HG02623 (cell line): ENCODE measurements at regions not wholly inside any gene's neighbourhood (a gene's known extent, or its start where the extent isn't known, plus 50 kb on each side); places are given as distances from the start of the nearest gene placed in this dataset.
A peak's percentile ranks its signal among the peaks of the same experiment; 100 is the strongest.
"Not testable (repeated sequence)": the region's sequence is repeated elsewhere in the genome, so short reads cannot be mapped to it uniquely, and the experiment has no call there.

Source experiments
- ATAC-seq: cut with Tn5 transposase; IDR thresholded peaks from one replicate; pipeline ENCODE4 v1.9.1; 2021; ENCODE audit warnings: moderate library complexity; ENCODE audit not compliant: unreplicated experiment

DNA sequence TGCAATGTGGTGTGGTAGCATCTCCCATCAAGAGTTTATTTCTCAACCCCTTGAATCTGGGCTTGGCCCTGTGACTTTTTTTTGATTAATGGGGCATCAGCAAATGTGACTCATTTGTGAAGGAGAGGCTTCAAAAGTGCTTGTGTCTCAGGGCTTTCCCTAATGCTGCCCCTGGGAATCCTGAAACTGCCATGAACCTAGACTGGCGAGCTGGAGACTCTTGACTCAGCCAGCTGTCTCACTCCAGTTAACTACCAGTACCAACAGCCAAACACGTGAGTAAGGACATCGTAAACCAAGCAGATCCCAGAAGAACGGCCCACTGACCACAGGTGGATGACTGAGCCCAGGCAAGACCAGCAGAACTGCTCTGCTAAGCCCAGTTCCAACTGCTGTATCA is 72.8 kb upstream of the ADTRP start:
- no peak for ATAC-seq

DNA sequence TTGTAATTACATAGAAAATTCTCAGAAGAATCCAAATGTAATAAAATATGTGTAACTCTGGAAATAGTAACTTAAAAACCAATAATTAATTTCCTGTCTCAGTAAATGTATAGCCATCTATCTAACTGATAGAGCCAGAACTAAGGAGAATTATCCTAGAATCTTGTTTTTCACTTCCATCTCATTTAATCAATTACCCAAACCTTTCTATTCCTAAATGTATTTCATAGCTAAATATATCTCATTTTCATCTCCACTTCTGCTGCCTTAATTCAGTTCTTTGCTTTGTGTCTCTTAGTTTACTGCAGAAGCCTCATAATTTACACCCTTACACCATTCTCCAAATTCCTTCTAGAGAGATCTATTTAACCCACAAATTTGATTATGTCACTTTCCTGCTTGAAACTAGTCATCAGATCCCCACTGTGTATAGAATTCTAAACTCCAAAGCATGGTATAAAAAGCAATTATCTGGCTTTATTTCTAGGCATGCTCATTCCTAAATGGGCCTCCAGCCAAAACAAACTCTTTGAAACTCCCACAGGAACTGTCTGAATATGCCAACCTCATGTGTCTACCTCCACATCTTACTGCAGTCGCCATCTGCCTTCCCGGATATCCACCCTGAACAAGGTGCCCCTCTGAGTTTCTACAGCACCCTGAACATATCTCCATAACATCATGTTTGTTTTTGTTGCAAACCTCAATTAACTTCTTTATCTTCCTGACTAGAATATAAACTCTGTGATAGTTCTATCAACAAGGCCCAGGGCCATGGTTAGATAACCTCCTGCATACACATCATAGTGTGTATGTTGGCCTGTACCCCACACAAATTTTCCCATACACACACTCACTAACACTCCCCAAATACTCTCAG is 70.5 kb upstream of the ADTRP start:
- ATAC-seq: no peak

DNA sequence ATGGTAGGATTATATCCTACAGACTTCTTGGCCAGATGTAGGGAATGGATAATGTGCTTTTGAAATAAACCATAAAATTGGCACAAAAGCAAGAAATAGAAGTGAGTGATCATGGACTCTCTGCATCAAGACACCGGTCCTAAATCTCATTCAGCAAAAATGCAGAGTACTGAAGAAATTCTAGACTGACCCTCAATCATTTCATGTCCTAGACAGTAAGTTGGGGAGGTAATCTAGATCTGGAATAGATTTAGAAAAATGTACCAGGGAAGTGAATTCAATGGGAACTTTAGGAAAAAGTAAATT is 69.7 kb upstream of the ADTRP start:
- ATAC-seq: no peak

- no peak for ATAC-seq
Observed at GRCh38 chr6:11847515-11848345, 69.1 kb upstream of the ADTRP start.

DNA sequence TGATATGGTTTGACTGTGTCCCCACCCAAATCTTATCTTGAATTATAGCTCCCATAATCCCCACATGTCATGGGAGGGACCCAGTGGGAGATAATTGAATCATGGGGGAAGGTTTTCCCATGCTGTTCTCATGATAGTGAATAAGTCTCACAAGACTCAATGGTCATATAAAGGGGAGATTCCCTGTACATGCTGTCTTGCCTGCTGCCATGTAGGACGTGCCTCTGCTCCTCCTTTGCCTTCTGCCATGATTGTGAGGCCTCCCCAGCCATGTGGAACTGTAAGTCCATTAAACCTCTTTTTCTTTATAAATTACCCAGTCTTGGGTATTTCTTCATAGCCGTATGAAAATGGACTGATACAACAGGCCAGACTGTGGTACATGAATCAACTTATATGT is 68.5 kb upstream of the ADTRP start:
- not testable (repeated sequence) for ATAC-seq

GRCh38 chr6:11845664-11846577 is 67.3 kb upstream of the ADTRP start:
- ATAC-seq: no peak

GRCh38 chr6:11842795-11843194 is 64.2 kb upstream of the ADTRP start:
- ATAC-seq: not testable (repeated sequence)

- no peak for ATAC-seq
Observed at GRCh38 chr6:11835065-11835464, 56.5 kb upstream of the ADTRP start.

DNA sequence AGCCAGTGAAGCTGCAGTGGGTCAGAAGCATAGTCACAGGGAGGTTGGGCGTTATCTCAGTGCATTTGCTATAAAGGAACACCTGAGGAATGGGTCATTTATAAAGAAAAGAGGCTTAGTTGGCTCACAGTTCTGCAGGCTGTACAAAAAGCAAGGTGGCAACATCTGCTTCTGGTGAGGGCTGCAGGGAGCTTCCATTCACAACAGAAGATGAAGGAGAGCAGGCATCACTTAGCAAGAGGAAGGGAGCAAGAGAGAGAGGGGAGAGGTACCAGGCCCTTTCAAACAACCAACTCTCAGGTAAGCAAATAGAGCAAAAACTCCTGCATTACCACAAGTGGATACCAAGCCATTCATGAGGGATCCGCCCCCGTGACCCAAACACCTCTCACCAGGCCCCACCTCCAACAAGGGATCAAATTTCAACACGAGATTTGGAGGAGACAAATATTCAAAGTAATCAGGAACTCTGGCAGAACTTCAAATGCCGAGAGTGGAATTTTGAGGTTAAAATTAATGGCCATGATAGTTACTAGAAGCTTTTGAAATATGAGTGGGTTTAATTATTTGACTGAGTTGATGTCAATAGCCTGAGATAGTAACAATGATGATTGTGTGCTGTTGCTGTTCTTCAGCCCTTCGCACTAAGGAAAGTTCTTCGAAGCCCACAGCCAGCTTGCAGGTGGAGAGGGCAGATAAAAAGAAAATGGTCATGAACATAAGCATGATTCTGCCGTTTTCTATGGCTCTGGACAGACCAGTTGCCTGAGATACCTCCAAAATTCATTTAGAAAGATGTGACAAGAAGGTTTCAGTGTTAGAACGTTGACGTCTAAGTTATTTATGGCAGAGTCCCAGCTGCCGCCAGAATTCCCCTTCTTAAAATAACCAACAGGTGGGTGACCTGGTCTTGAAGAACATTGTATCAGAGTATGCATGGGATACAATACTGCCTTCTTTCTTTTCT is 55.3 kb upstream of the ADTRP start:
- ATAC-seq: peak; percentile 71

DNA sequence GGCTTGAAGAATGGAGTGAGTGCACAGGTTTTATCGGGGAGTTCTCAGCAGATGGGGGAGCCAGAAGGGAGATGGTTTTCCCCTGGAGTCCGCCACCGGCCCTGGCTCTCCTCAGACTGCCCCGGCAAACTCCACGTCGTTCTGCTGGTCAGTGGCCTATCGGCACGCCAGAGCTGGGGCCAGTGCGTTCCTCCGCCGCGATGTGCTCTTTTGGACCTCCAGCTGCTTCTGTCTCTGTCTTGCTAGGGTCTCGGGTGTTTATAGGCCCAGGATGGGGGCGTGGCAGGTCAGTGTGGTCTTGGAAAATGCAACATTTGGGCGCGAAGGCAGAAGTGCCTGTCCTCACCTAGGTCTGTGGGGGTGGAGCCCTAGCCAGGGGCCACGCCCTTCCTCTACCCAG is 53.0 kb upstream of the ADTRP start:
- no peak for ATAC-seq

DNA sequence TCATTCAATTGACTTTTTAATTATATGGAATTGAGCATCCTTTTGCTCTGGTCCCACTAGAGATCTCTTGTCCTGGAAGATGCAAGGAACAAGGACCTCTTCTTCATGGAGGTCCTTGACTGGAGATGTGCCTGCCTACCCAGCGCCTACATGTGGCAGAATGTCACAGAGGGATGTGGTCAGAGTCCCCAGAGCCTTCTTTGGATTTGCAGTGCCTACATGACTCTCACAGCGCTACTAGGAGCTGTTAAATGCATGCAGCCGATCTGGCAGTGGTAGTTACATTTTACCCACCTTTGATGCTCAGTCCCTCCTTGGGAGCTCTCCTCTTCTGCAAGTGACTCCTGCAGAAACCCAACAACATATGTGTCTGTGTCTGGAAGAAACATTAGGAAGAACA is 51.9 kb upstream of the ADTRP start:
- no peak for ATAC-seq

DNA sequence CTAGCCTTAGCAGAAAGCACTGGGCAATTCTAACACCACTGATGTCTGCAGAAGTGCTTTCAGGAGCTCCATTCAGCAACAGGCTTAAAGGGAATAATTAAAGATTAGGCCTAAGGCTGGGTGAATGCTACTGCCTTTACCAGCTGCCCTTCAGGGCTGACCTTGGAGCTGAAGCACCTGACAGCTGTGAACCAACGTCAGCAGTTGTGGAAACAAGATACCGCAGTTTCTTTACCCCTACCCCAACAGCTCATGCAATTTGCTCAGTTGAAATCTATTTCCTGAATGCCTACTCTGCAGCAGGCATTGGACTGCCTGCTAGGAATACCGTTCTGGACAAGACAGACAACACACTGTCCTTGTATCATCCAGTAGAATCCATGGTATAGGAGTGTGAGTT is 51.5 kb upstream of the ADTRP start:
- no peak for ATAC-seq

- peak; percentile 36 for ATAC-seq
Observed at GRCh38 chr6:11828262-11828870, 49.8 kb upstream of the ADTRP start.
